ENCODE measurements at regions not wholly inside any gene's neighbourhood (a gene's known extent, or its start where the extent isn't known, plus 50 kb on each side); places are given as distances from the start of the nearest gene placed in this dataset.

- Histone ChIP-seq H3K4me1 (no peaks in the 10 kb centered on the region), H3K9me3 (no peaks in the 10 kb centered on the region), H3K27ac (no peak overlapping the region), H3K27me3 (no peaks in the 10 kb centered on the region), H3K4me3 (no peak overlapping the region), H3K36me3 (no peaks in the 10 kb centered on the region)
- WGBS: 63% methylated on average over 4 of the region's 4 CpGs
- TF ChIP-seq, protein P1, sequence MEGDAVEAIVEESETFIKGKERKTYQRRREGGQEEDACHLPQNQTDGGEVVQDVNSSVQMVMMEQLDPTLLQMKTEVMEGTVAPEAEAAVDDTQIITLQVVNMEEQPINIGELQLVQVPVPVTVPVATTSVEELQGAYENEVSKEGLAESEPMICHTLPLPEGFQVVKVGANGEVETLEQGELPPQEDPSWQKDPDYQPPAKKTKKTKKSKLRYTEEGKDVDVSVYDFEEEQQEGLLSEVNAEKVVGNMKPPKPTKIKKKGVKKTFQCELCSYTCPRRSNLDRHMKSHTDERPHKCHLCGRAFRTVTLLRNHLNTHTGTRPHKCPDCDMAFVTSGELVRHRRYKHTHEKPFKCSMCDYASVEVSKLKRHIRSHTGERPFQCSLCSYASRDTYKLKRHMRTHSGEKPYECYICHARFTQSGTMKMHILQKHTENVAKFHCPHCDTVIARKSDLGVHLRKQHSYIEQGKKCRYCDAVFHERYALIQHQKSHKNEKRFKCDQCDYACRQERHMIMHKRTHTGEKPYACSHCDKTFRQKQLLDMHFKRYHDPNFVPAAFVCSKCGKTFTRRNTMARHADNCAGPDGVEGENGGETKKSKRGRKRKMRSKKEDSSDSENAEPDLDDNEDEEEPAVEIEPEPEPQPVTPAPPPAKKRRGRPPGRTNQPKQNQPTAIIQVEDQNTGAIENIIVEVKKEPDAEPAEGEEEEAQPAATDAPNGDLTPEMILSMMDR (IDR thresholded peaks at IDR 0.05): no peak
- TF ChIP-seq POLR2AphosphoS5 (IDR thresholded peaks at IDR 0.05) (no peak), EP300 (IDR thresholded peaks at IDR 0.05) (no peak), POLR2A (IDR thresholded peaks at IDR 0.05) (no peak)
- no peak for DNase-seq (ENCODE audit: low spot score in 2 of 2)
These were observed 77.0 kb downstream of the RAD51AP2 start for GRCh38 chr2:17441055-17441771.

DNA sequence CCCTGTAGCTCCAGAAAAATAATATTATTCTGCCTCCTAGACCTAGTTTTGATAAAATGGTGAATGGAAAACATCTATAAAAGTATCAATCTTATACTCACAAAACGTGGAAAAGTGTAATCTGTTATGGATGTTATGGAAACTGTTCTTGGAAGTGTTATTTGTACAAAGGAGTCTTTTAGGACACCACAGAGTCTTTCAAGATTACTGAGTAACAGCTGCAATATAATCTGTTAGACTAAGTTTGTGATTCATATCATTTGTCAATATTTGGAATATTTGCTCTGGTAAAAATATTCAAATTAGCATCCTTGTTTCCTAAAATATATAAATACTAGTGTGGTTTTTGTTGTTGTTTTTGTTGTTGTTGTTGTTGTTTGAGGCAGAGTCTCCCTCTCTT lies 87.9 kb downstream of the RAD51AP2 start:
- WGBS: 68% methylated on average over 1 of the region's 1 CpG
- DNase-seq (ENCODE audit: low spot score in 2 of 2): no peak
- Histone ChIP-seq H3K4me3 (no peak overlapping the region), H3K36me3 (no peaks in the 10 kb centered on the region), H3K4me1 (no peaks in the 10 kb centered on the region), H3K27me3 (no peaks in the 10 kb centered on the region), H3K27ac (no peak overlapping the region), H3K9me3 (no peaks in the 10 kb centered on the region)
- TF ChIP-seq, protein P1 (IDR thresholded peaks at IDR 0.05): no peak
- TF ChIP-seq POLR2A (IDR thresholded peaks at IDR 0.05): no peak
- TF ChIP-seq EP300 (IDR thresholded peaks at IDR 0.05): no peak
- TF ChIP-seq POLR2AphosphoS5 (IDR thresholded peaks at IDR 0.05): no peak

DNA sequence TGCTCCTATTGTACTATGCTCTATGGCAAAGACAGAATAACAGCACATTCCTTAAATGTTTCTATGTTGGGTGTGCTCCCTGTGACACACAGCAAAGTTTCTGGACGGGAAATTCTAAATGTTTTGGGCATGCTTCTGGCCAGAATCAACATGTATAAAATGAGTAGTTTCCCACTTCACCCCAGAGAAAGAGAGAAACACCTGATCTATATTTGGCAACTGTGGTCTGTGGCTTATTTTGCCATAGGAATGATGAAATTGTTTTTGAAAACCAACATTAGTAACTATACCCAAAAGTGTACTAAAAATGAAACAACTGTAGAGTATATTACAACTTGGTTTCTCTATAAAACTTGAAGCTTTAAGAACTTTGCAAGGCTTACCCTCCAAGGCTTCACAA lies 89.1 kb downstream of the RAD51AP2 start:
- WGBS: 16% methylated on average over 1 of the region's 1 CpG
- TF ChIP-seq POLR2AphosphoS5 (IDR thresholded peaks at IDR 0.05): no peak
- TF ChIP-seq POLR2A (IDR thresholded peaks at IDR 0.05): no peak
- no peak for TF ChIP-seq EP300 (IDR thresholded peaks at IDR 0.05)
- TF ChIP-seq, protein P1 (IDR thresholded peaks at IDR 0.05): no peak
- no peak overlapping the region for H3K4me3 ChIP-seq
- no peaks in the 10 kb centered on the region for H3K27me3 ChIP-seq
- H3K36me3 ChIP-seq: no peaks in the 10 kb centered on the region
- no peak for DNase-seq (ENCODE audit: low spot score in 2 of 2)
- H3K27ac ChIP-seq: no peak overlapping the region
- no peaks in the 10 kb centered on the region for H3K9me3 ChIP-seq
- no peaks in the 10 kb centered on the region for H3K4me1 ChIP-seq

DNA sequence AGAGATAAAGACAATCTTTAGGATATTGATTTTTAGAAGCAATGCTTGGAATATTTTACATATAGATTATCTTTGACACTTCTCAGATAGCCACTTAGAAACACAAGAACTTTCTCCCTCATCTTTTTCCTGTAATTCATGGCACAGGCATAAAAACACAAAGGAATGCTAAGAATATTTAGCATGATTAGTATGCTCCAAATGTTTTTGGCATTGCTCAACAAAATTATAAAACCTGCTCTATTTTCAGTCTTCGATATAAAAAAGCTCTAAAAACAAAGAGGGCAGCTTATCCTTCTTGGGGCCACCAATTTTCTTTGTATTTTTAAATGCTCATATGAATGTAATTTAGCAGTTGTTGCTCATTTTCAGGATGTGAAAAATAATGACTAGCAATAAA lies 90.8 kb downstream of the RAD51AP2 start:
- H3K27ac ChIP-seq: no peak overlapping the region
- TF ChIP-seq POLR2A (IDR thresholded peaks at IDR 0.05) (no peak), POLR2AphosphoS5 (IDR thresholded peaks at IDR 0.05) (no peak), EP300 (IDR thresholded peaks at IDR 0.05) (no peak)
- TF ChIP-seq, protein P1 (IDR thresholded peaks at IDR 0.05): no peak
- DNase-seq (ENCODE audit: low spot score in 2 of 2): no peak
- no peak overlapping the region for H3K4me3 ChIP-seq
- no peaks in the 10 kb centered on the region for H3K27me3 ChIP-seq
- H3K36me3 ChIP-seq: no peaks in the 10 kb centered on the region
- WGBS: 70% methylated on average over 1 of the region's 1 CpG
- no peaks in the 10 kb centered on the region for H3K9me3 ChIP-seq
- H3K4me1 ChIP-seq: no peaks in the 10 kb centered on the region

GRCh38 chr2:17426743-17427142 lies 91.5 kb downstream of the RAD51AP2 start:
- no peaks in the 10 kb centered on the region for H3K4me1 ChIP-seq

More at GRCh38 chr2:17426743-17427142, 91.5 kb downstream of the RAD51AP2 start:
- no peak overlapping the region for H3K4me3 ChIP-seq
- TF ChIP-seq, protein P1 (IDR thresholded peaks at IDR 0.05): no peak
- TF ChIP-seq EP300 (IDR thresholded peaks at IDR 0.05): no peak
- TF ChIP-seq POLR2A (IDR thresholded peaks at IDR 0.05): no peak
- TF ChIP-seq POLR2AphosphoS5 (IDR thresholded peaks at IDR 0.05): no peak
- 20% methylated on average over 1 of the region's 1 CpG for WGBS
- no peaks in the 10 kb centered on the region for H3K27me3 ChIP-seq
- no peak overlapping the region for H3K27ac ChIP-seq
- no peaks in the 10 kb centered on the region for H3K36me3 ChIP-seq
- no peaks in the 10 kb centered on the region for H3K9me3 ChIP-seq
- DNase-seq (ENCODE audit: low spot score in 2 of 2): no peak

Data from suprapubic skin (tissue), 4 donors.